ENCODE measurements at regions not wholly inside any gene's neighbourhood (a gene's known extent, or its start where the extent isn't known, plus 50 kb on each side); places are given as distances from the start of the nearest gene placed in this dataset.
"Not testable (repeated sequence)": the region's sequence is repeated elsewhere in the genome, so short reads cannot be mapped to it uniquely, and the experiment has no call there.

- in situ Hi-C loops (cut with HindIII; ENCODE audit: low sequenced_read_pairs): no loop called here
Observed at GRCh38 chr18:66894851-66895250, 291.0 kb upstream of the CDH19 start.

DNA sequence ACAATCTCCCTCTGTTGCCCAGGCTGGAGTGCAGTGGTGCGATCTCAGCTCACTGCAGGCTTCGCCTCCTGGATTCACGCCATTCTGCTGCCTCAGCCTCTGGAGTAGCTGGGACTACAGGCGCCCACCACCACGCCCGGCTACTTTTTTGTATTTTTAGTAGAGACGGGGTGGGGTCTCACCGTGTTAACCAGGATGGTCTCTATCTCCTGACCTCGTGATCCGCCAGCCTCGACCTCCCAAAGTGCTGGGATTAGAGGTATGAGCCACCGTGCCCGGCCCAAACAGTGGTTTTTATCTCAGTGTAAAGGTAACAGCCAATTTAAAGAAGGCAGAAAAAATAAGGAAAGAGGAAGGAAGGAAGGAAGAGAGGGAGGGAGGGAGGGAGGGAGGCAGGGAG is 288.5 kb upstream of the CDH19 start:
- in situ Hi-C loops (cut with HindIII; ENCODE audit: low sequenced_read_pairs): not testable (repeated sequence)

- in situ Hi-C loops (cut with HindIII; ENCODE audit: low sequenced_read_pairs): no loop called here
Observed at GRCh38 chr18:66874812-66875474, 271.1 kb upstream of the CDH19 start.

DNA sequence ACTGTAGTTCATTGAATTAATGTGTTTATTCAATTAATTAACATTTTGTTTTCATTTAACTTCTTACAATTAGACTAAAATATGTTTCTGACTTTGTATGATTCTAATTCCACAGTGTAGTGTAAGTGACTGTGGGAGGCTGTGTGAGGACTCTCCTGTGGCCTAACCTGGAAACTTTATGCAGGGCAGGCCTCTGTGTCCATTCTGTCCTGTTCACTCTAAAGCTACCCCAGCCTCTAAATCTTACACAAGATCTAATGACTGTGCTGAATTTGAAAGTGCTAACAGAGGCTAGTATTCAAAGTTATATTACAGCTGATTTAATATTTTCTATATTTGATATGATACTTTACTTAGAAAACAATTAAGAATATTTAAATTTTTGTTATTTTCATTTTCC is 270.5 kb upstream of the CDH19 start:
- in situ Hi-C loops (cut with HindIII; ENCODE audit: low sequenced_read_pairs): no loop called here

DNA sequence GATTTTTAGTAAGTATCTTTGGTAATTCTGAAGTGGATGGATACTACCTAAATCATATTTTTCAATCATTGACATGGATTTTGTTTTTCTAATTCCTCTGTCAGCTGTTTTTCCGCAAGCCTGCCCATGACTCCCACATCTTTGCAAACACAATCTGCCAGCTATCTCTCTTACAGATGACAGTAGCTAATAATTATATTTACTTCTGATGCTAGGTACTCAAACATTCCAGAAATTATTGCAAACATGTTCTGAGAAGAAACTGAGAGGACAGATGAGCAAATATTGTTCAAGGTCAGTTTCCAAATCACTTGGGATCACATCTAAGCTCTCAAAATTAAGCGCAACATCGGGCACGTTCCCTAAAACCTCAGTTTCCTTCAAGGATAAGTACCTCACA is 270.0 kb upstream of the CDH19 start:
- in situ Hi-C loops (cut with HindIII; ENCODE audit: low sequenced_read_pairs): no loop called here

DNA sequence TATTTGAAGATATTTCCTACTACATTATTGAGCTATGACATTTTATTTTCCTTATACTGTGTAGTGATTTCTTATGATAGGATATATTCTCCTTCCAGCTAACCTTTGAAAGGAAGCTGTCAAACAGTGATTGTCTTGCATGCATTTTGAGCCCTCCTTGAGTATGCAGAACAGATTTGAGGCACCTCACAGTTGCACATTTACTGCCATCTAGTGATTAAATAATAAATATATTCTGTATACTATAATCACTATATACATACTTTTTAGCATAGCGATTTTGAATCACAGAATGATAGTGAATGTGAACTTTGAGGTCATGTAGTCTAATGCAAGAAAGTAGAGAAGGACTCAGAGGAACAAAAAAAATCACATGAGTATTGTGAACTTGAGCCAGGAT is 268.4 kb upstream of the CDH19 start:
- in situ Hi-C loops (cut with HindIII; ENCODE audit: low sequenced_read_pairs): no loop called here

GRCh38 chr18:66867653-66868052 is 263.8 kb upstream of the CDH19 start:
- in situ Hi-C loops (cut with HindIII; ENCODE audit: low sequenced_read_pairs): no loop called here

GRCh38 chr18:66866427-66866940 is 262.6 kb upstream of the CDH19 start:
- in situ Hi-C loops (cut with HindIII; ENCODE audit: low sequenced_read_pairs): not testable (repeated sequence)

DNA sequence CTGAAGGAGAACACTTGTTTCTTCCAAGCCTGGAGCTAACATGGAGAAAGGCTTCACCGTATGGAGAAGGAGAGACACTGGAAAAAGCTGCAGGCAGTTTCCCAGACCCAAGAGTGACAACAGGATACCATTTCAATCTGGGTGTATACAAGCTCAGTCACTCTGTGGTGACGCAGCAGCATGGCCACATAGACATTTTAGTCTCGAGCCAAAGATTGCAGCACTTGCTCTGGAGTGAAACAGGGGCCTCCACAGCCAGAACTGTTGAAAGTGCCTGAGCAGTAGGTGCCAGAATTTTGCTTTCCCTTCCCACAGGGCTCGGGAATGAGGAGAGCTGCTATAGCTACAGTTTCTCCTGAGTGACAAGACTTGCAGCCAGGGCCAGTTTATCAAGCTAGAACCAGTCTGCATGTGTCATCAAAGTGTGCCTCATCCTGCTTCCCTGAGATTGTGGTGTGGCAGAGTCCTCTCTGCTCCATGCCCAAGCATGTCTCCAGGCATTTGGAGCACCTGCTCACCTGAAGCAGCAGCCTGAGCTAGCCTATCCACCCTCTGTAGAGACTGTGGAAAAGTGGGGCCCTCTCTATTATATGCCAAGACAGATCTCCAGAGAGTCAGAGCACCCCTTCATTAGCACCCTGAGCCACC is 234.6 kb upstream of the CDH19 start:
- in situ Hi-C loops (cut with HindIII; ENCODE audit: low sequenced_read_pairs): no loop called here

- in situ Hi-C loops (cut with HindIII; ENCODE audit: low sequenced_read_pairs): no loop called here
Observed at GRCh38 chr18:66833646-66834045, 229.8 kb upstream of the CDH19 start.

DNA sequence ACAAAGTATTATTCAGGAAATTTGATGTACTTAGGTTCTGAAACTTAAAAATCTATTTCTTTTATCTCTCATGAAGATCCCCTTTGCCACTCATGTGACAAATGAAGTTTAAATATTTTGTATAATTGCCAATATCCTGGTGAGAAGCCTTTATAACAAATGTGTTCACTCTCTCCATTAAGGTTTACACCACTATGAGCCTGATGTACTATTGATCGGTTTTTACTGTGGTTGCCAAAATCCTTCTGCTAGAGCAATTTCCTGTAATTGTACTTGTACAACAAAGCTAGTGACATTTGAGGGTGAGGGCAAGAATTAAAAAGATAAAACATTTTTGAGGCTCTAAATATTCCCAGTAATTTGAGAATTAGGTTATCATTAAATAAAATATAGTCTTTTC is 222.3 kb upstream of the CDH19 start:
- in situ Hi-C loops (cut with HindIII; ENCODE audit: low sequenced_read_pairs): no loop called here

DNA sequence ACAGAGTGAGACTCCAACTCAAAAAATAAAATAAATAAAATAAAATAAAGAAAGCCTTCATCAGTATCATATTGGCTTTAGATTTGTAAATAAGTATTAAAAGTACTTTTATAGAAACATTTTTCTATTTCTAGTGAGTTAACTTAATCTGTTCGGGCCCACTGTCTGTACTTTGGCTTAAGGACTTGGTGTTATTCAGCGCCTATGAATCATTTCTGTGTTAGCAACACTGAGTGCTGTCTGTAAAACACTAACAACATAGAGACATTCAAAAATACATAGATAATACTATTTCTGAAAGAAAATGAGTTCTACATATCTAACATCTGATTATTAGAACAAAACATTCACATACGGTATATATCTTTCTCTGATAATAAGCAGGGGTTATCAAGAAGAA is 221.5 kb upstream of the CDH19 start:
- in situ Hi-C loops (cut with HindIII; ENCODE audit: low sequenced_read_pairs): no loop called here

GRCh38 chr18:66819235-66819634 is 215.3 kb upstream of the CDH19 start:
- in situ Hi-C loops (cut with HindIII; ENCODE audit: low sequenced_read_pairs): no loop called here

GRCh38 chr18:66813138-66813537 is 209.2 kb upstream of the CDH19 start:
- in situ Hi-C loops (cut with HindIII; ENCODE audit: low sequenced_read_pairs): no loop called here

GRCh38 chr18:66795051-66795450 is 191.2 kb upstream of the CDH19 start:
- in situ Hi-C loops (cut with HindIII; ENCODE audit: low sequenced_read_pairs): no loop called here

DNA sequence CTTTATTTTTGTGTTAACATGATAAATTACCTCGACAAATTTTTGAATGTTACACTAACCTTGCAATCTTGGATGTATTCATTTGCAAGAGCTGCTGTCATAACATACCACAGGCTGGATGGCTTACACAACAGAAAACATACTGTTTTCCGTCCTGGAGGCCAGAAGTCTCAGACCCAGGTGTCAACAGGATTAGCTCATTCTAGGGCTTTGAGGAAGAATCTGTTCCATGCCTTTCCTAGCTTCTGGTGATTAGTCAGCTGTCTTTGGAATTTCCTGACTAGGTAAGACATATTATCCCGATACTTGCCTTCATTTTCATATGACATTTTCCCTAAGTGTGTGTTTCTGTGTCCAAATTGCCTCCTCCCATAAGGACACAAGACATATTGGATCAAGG is 188.6 kb upstream of the CDH19 start:
- in situ Hi-C loops (cut with HindIII; ENCODE audit: low sequenced_read_pairs): no loop called here

- in situ Hi-C loops (cut with HindIII; ENCODE audit: low sequenced_read_pairs): no loop called here
Observed at GRCh38 chr18:66780609-66781008, 176.7 kb upstream of the CDH19 start.

- in situ Hi-C loops (cut with HindIII; ENCODE audit: low sequenced_read_pairs): no loop called here
Observed at GRCh38 chr18:66778048-66778447, 174.2 kb upstream of the CDH19 start.

DNA sequence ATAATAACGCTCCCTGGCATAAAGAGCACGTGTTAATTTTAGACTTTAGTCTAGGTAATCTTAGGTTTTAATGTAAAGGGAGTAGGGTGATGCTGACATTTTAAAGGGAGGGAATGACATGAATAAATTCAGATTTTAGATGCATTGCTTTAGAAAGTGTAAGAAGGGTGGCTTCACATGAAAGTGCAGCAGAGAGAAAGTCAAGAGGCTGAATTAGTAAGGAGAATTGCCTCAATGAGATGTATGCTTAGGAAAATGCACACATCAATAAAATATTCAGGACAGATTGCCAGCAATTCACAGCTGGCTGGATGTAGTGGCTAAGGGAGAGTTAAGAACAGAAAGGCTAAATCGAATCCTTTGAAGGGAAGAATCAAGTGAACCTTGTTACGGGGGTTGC is 165.5 kb upstream of the CDH19 start:
- in situ Hi-C loops (cut with HindIII; ENCODE audit: low sequenced_read_pairs): no loop called here

DNA sequence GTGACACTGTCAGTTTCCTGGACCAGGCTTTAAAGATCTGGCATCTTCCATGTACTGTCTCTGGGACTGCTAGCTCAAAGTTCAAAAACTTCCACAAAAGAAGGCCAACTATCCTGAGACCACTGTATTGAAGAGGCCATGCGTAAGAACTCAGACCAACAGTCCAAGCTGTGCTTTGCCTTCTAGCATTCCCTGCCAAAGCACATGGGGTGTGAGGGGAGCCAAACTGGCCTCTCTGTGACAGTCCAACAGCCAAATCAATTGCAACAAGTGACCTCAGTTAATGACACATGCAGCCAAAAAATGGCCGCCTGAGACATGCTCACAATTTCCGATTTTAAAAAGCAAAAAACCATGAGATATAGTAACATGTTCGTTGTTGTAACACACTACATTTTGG is 160.3 kb upstream of the CDH19 start:
- in situ Hi-C loops (cut with HindIII; ENCODE audit: low sequenced_read_pairs): no loop called here

GRCh38 chr18:66761166-66761565 is 157.3 kb upstream of the CDH19 start:
- in situ Hi-C loops (cut with HindIII; ENCODE audit: low sequenced_read_pairs): no loop called here

DNA sequence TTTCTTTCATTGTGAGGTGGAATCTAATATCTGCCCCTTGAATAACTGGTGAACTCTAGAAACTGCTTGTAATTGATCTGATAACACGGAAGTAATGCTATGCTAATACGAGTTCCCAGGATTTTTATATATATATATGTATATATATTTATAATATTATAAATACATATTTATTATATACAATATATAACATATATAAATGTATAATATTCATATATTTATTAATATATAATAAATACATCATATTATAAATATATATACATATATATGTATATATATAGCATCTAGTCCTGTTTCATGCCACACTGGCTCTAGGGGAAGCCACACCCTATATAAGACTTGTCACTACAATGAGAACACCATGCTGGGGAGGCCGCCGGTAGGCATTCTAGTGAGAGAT is 156.7 kb upstream of the CDH19 start:
- in situ Hi-C loops (cut with HindIII; ENCODE audit: low sequenced_read_pairs): no loop called here
